Suprapubic skin (tissue), 4 donors: ENCODE measurements at regions not wholly inside any gene's neighbourhood (a gene's known extent, or its start where the extent isn't known, plus 50 kb on each side); places are given as distances from the start of the nearest gene placed in this dataset.

Experiments used
- CTCF ChIP-seq, 2 donors: fragments of 200-600 bp in 1 of 2; fragments of 450-650 bp in 1 of 2; sonication (generic) in 1 of 2; IDR thresholded peaks; one replicate each; pipeline ENCODE4 v1.5.1; 2016 to 2019; ENCODE audit warnings: antibody characterized with exemption in 2 of 2, mild to moderate bottlenecking in 1 of 2, moderate library complexity in 1 of 2
- EP300 ChIP-seq: sonication (generic); formaldehyde crosslinking; IDR thresholded peaks from one replicate; pipeline ENCODE4 v1.6.1; 2017; ENCODE audit warnings: antibody characterized with exemption
- POLR2A ChIP-seq, 2 donors: fragments of 450-650 bp; IDR thresholded peaks; one replicate each; pipeline ENCODE4 v1.6.1; 2017; ENCODE audit warnings: antibody characterized with exemption in 2 of 2, mild to moderate bottlenecking in 2 of 2, moderate library complexity in 2 of 2
- POLR2AphosphoS5 ChIP-seq, 3 donors: sonication (generic); formaldehyde crosslinking; IDR thresholded peaks; one replicate each; pipeline ENCODE4 v1.6.1; 2017; ENCODE audit warnings: antibody characterized with exemption in 3 of 3

DNA sequence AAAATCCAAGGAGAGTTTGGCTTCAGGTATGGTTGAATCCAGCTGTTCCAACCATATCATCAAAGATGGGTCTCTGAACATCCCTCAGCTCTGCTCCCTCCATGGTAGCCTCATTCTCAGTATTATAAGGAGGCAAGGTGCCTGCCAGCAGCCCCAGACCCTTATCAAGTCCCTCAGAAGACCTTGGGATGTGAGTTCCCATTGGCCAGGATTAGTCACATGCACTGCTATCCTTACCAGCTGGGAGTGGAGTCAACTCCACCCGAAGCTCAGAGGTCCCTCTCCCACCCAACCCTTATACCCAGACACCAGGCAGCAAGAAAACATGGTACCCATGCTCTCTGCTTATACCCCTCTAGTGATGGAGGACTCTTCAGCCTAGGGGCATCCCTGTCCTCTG lies 153.7 kb upstream of the ZBTB40 start:
- no peak for TF ChIP-seq CTCF (IDR thresholded peaks at IDR 0.05)
- no peak for TF ChIP-seq POLR2A (IDR thresholded peaks at IDR 0.05)
- TF ChIP-seq POLR2AphosphoS5 (IDR thresholded peaks at IDR 0.05) = no peak
- TF ChIP-seq EP300 = no peak
